ENCODE measurements at regions not wholly inside any gene's neighbourhood (a gene's known extent, or its start where the extent isn't known, plus 50 kb on each side); places are given as distances from the start of the nearest gene placed in this dataset.

DNA sequence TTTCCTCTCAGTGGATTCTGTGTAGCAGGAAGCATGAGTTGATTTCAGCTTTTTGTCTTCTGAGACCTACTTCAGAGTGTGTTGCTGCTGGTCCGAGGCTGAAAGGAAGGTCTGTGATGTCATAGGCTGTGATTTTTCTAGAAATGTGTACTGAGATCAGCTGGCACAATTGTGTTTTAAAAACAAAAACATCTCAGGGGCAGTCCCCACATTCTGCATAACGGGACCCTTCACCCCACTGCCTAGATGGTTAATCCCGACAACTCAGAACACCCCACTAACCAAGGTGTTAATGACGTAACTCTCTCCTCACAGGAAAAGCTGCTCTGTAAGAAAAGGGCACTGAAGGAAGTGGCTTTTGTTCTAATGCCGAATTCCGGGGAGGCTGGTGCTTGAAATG is 59.8 kb upstream of the PPP2R5A start:
- WGBS: 77% methylated on average over 6 of the region's 6 CpGs
- H3K4me1 ChIP-seq: no peaks in the 10 kb centered on the region
- H3K27ac ChIP-seq: no peak overlapping the region
- H3K27me3 ChIP-seq: no peaks in the 10 kb centered on the region
- TF ChIP-seq POLR2A (IDR thresholded peaks at IDR 0.05) (no peak), POLR2AphosphoS5 (IDR thresholded peaks at IDR 0.05) (no peak), EP300 (IDR thresholded peaks at IDR 0.05) (no peak)
- TF ChIP-seq, protein P1, sequence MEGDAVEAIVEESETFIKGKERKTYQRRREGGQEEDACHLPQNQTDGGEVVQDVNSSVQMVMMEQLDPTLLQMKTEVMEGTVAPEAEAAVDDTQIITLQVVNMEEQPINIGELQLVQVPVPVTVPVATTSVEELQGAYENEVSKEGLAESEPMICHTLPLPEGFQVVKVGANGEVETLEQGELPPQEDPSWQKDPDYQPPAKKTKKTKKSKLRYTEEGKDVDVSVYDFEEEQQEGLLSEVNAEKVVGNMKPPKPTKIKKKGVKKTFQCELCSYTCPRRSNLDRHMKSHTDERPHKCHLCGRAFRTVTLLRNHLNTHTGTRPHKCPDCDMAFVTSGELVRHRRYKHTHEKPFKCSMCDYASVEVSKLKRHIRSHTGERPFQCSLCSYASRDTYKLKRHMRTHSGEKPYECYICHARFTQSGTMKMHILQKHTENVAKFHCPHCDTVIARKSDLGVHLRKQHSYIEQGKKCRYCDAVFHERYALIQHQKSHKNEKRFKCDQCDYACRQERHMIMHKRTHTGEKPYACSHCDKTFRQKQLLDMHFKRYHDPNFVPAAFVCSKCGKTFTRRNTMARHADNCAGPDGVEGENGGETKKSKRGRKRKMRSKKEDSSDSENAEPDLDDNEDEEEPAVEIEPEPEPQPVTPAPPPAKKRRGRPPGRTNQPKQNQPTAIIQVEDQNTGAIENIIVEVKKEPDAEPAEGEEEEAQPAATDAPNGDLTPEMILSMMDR (IDR thresholded peaks at IDR 0.05): no peak
- H3K4me3 ChIP-seq: no peak overlapping the region
- no peaks in the 10 kb centered on the region for H3K9me3 ChIP-seq
- no peaks in the 10 kb centered on the region for H3K36me3 ChIP-seq
- DNase-seq (ENCODE audit: low spot score in 2 of 2): no peak

DNA sequence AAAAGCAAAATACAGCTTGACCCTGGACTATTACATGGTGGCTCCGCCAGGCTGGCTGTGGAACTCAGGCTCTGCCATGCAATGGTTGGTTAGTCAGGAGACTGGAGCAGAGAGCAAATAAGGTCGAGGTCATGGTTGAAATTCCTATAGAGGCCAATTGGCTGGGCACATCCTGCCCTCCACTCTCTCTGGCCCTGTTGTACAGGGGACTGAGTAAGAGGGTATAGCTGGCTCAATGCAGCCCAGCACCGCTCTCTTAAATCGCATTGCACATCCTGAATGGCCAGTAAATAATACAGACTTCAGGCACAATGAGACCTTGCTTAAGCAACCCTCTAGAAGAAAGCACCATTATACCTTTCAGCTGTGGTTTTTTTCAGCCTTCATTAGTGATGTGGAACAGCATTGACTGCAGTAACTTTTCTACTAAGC is 59.3 kb upstream of the PPP2R5A start:
- 86% methylated on average over 4 of the region's 4 CpGs for WGBS
- no peaks in the 10 kb centered on the region for H3K36me3 ChIP-seq
- no peak for DNase-seq (ENCODE audit: low spot score in 2 of 2)
- no peaks in the 10 kb centered on the region for H3K4me1 ChIP-seq
- H3K27ac ChIP-seq: no peak overlapping the region
- H3K9me3 ChIP-seq: no peaks in the 10 kb centered on the region
- H3K4me3 ChIP-seq: no peak overlapping the region
- no peaks in the 10 kb centered on the region for H3K27me3 ChIP-seq
- no peak for TF ChIP-seq POLR2AphosphoS5 (IDR thresholded peaks at IDR 0.05)
- TF ChIP-seq, protein P1 (IDR thresholded peaks at IDR 0.05): no peak
- TF ChIP-seq EP300 (IDR thresholded peaks at IDR 0.05): no peak
- no peak for TF ChIP-seq POLR2A (IDR thresholded peaks at IDR 0.05)

DNA sequence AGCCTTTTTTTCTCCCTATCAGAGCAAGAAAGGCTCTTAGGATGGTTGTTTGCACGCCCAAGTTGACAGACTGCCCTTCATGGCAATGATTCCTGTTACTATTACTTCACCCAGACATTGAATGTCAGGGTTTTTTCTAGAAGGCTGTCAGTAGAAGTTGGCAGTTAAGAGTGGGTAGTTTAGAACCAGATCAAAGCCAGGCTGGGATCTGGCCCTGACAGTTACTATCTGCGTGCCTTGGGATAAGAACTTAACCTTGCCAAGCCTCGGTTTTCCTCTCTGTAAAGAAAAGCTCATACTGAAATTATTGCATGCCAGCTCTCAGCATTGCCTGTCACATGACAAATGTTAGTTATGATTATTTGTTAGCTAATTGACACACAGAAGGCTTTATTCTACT is 58.7 kb upstream of the PPP2R5A start:
- Histone ChIP-seq H3K4me1 (no peaks in the 10 kb centered on the region), H3K9me3 (no peaks in the 10 kb centered on the region), H3K36me3 (no peaks in the 10 kb centered on the region), H3K4me3 (no peak overlapping the region), H3K27ac (no peak overlapping the region), H3K27me3 (no peaks in the 10 kb centered on the region)
- WGBS: 83% methylated on average over 3 of the region's 3 CpGs
- TF ChIP-seq EP300 (IDR thresholded peaks at IDR 0.05): no peak
- no peak for TF ChIP-seq POLR2A (IDR thresholded peaks at IDR 0.05)
- no peak for TF ChIP-seq POLR2AphosphoS5 (IDR thresholded peaks at IDR 0.05)
- TF ChIP-seq, protein P1 (IDR thresholded peaks at IDR 0.05): no peak
- no peak for DNase-seq (ENCODE audit: low spot score in 2 of 2)

DNA sequence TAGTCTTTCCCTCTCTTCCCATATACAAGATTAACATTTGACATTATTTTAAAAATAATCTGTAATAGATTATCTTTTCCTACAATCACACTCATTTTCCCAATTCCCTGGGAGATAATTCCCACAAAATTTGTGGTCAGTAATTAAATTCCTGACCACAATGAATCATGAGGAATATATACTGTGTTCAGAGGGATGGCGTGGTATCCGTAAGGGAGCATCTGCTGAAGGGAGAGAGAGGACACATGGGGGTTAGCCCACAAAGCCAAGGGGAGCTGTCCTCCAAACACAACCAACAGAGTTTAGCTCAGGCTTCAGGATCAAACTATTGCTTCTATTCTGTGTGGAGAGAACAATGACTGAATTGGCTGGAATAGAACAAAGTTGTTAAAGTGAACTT is 57.1 kb upstream of the PPP2R5A start:
- Histone ChIP-seq H3K36me3 (no peaks in the 10 kb centered on the region), H3K9me3 (no peaks in the 10 kb centered on the region), H3K27ac (no peak overlapping the region), H3K4me1 (no peaks in the 10 kb centered on the region), H3K4me3 (no peak overlapping the region), H3K27me3 (no peaks in the 10 kb centered on the region)
- WGBS: 92% methylated on average over 2 of the region's 2 CpGs
- no peak for DNase-seq (ENCODE audit: low spot score in 2 of 2)
- TF ChIP-seq POLR2AphosphoS5 (IDR thresholded peaks at IDR 0.05): no peak
- TF ChIP-seq, protein P1 (IDR thresholded peaks at IDR 0.05): no peak
- TF ChIP-seq EP300 (IDR thresholded peaks at IDR 0.05): no peak
- no peak for TF ChIP-seq POLR2A (IDR thresholded peaks at IDR 0.05)

DNA sequence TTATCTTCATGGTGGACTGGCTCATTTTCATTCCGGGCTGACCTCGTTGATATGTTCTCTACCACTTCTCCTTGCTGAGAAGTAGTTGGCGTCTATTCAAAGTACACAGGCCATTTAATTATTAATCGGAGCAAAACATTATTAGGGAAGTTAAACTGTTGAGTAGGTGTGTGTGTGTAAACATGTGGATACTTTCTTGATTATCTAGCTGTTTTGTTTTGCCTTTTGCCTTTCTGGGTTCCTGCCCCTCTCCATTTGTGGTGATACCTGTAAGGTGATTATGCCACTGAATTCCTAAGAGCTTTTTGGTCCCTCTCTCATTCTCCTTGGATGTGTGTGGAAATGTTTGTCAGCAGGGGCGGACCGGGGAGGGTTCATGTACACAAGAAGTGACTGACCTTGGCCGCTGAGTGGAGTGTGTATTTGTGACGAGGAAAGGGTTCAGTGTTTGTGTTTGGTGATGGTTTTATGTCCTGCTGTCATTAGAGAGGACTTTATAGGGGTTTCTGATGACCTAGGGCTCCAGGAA is 56.6 kb upstream of the PPP2R5A start:
- Histone ChIP-seq H3K27ac (no peak overlapping the region), H3K27me3 (no peaks in the 10 kb centered on the region), H3K4me3 (no peak overlapping the region), H3K36me3 (no peaks in the 10 kb centered on the region), H3K4me1 (peaks cover 4% of the 10 kb centered on the region), H3K9me3 (no peaks in the 10 kb centered on the region)
- no peak for DNase-seq (ENCODE audit: low spot score in 2 of 2)
- 83% methylated on average over 8 of the region's 8 CpGs for WGBS
- TF ChIP-seq POLR2A (IDR thresholded peaks at IDR 0.05) (no peak), EP300 (IDR thresholded peaks at IDR 0.05) (no peak), POLR2AphosphoS5 (IDR thresholded peaks at IDR 0.05) (no peak)
- TF ChIP-seq, protein P1 (IDR thresholded peaks at IDR 0.05): no peak
